ENCODE measurements at regions not wholly inside any gene's neighbourhood (a gene's known extent, or its start where the extent isn't known, plus 50 kb on each side); places are given as distances from the start of the nearest gene placed in this dataset.

DNA sequence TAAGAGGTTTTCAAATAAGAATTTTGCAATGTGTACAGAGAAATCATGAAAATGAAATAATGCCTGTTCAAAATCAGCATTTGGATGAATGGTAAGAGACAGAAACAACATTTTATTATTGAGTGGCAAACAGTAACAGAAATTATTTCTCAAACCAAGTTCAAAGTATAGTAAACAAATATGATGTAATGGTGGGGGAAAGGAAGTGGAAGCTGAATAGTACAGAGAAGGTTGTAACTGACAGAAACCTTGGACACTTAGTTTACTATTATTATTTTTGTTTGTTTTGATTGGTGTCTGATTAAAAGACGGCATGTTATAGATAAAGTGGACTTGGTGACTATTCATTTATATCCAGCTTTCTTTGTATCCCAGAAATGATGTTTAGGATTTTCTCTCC lies 1637.4 kb upstream of the ACVR2A start (continued):
- TF ChIP-seq, protein P1, sequence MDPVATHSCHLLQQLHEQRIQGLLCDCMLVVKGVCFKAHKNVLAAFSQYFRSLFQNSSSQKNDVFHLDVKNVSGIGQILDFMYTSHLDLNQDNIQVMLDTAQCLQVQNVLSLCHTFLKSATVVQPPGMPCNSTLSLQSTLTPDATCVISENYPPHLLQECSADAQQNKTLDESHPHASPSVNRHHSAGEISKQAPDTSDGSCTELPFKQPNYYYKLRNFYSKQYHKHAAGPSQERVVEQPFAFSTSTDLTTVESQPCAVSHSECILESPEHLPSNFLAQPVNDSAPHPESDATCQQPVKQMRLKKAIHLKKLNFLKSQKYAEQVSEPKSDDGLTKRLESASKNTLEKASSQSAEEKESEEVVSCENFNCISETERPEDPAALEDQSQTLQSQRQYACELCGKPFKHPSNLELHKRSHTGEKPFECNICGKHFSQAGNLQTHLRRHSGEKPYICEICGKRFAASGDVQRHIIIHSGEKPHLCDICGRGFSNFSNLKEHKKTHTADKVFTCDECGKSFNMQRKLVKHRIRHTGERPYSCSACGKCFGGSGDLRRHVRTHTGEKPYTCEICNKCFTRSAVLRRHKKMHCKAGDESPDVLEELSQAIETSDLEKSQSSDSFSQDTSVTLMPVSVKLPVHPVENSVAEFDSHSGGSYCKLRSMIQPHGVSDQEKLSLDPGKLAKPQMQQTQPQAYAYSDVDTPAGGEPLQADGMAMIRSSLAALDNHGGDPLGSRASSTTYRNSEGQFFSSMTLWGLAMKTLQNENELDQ (tag by site-specific recombination; IDR thresholded peaks at IDR 0.05; ENCODE audit: low read depth): no peak
- TF ChIP-seq GLIS1 (tag by site-specific recombination; IDR thresholded peaks at IDR 0.05): no peak
- no peak for TF ChIP-seq ZBTB20 (tag by site-specific recombination; IDR thresholded peaks at IDR 0.05)
- TF ChIP-seq, protein P2, sequence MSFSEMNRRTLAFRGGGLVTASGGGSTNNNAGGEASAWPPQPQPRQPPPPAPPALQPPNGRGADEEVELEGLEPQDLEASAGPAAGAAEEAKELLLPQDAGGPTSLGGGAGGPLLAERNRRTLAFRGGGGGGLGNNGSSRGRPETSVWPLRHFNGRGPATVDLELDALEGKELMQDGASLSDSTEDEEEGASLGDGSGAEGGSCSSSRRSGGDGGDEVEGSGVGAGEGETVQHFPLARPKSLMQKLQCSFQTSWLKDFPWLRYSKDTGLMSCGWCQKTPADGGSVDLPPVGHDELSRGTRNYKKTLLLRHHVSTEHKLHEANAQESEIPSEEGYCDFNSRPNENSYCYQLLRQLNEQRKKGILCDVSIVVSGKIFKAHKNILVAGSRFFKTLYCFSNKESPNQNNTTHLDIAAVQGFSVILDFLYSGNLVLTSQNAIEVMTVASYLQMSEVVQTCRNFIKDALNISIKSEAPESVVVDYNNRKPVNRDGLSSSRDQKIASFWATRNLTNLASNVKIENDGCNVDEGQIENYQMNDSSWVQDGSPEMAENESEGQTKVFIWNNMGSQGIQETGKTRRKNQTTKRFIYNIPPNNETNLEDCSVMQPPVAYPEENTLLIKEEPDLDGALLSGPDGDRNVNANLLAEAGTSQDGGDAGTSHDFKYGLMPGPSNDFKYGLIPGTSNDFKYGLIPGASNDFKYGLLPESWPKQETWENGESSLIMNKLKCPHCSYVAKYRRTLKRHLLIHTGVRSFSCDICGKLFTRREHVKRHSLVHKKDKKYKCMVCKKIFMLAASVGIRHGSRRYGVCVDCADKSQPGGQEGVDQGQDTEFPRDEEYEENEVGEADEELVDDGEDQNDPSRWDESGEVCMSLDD (tag by site-specific recombination; IDR thresholded peaks at IDR 0.05): no peak
- no peak for TF ChIP-seq ZNF596 (tag by site-specific recombination; IDR thresholded peaks at IDR 0.05)
- TF ChIP-seq ZNF140 (tag by site-specific recombination; IDR thresholded peaks at IDR 0.05): no peak

DNA sequence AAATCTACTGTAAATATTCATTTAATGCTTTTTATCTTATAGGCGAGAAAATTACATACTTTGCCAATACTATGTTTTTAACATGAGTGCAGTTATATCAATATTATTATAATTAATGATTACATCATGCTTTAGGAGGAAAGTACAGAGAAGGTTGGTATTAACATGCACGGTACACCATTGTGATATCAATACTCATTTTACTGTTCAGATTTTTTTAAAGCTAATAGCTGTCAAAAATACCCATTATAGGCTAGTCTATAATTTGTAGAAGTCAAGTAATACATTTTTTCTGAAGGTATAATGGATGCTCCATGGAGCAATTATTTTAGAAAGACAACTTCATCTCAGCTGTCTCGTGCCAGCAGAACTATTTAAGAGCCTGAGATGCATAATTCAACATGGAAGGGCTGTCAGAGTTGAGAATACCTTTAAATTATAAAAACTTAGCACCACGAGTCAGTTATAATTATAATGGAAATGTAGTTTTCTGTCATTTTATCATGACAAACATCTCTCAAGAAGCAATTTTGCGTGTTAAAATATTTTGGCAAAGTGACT lies 1641.7 kb upstream of the ACVR2A start:
- Histone ChIP-seq H3K36me3 (ENCODE audit: control insufficient read depth in 2 of 2, insufficient read depth in 1 of 2, low read length in 2 of 2) (no peaks in the 10 kb centered on the region), H3K27ac (ENCODE audit: extremely low read depth, low read depth, low read length) (no peak overlapping the region), H3K9me3 (ENCODE audit: control insufficient read depth, insufficient read depth, low read depth, low read length) (no peaks in the 10 kb centered on the region; the same call in 1 of the 2 replicates), H3K4me1 (ENCODE audit: control insufficient read depth, insufficient read depth, low read length) (no peaks in the 10 kb centered on the region), H3K4me3 (ENCODE audit: low read depth, low read length) (no peak overlapping the region)
- POLR2A ChIA-PET: no interaction called here
- CTCF ChIA-PET: interaction anchor here (0.5 kb wide), 1 partner anchor 333 kb away, joined by 4 read pairs; no protein-coding TSS in a partner anchor
- no peak for TF ChIP-seq REPIN1 (tag by site-specific recombination; IDR thresholded peaks at IDR 0.05; ENCODE audit: low read depth)
- no peak for TF ChIP-seq MEIS1 (CRISPR knock-in tag; IDR thresholded peaks at IDR 0.05; ENCODE audit: borderline replicate concordance)
- TF ChIP-seq ZFHX2 (tag by site-specific recombination; conservative IDR thresholded peaks at IDR 0.05): no peak
- TF ChIP-seq MZF1 (tag by site-specific recombination; IDR thresholded peaks at IDR 0.05; ENCODE audit: borderline replicate concordance): no peak
- no peak for TF ChIP-seq FEZF1 (tag by site-specific recombination; IDR thresholded peaks at IDR 0.05)
- TF ChIP-seq GLI4 (tag by site-specific recombination; IDR thresholded peaks at IDR 0.05): no peak
- TF ChIP-seq ZNF514 (tag by site-specific recombination; IDR thresholded peaks at IDR 0.05): no peak
- TF ChIP-seq, protein P3, sequence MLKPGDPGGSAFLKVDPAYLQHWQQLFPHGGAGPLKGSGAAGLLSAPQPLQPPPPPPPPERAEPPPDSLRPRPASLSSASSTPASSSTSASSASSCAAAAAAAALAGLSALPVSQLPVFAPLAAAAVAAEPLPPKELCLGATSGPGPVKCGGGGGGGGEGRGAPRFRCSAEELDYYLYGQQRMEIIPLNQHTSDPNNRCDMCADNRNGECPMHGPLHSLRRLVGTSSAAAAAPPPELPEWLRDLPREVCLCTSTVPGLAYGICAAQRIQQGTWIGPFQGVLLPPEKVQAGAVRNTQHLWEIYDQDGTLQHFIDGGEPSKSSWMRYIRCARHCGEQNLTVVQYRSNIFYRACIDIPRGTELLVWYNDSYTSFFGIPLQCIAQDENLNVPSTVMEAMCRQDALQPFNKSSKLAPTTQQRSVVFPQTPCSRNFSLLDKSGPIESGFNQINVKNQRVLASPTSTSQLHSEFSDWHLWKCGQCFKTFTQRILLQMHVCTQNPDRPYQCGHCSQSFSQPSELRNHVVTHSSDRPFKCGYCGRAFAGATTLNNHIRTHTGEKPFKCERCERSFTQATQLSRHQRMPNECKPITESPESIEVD (tag by site-specific recombination; IDR thresholded peaks at IDR 0.05): no peak

DNA sequence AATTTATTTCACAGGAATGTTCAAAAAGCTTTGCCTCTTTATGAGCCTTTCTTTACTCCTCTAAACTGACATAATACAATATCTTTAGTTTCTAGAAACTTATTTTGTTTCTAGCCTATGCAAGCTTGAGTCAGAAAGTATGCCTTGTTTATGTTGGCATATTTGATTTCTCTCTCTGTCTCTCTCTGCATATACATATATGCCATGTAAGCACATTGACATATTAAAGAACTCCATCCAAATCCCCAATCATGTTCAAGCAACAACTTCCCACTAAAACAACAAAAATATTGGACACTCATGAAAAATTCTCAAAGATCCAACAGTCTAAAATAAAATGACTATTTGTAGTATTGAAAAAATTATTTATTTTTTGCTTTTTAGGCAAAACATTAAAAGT lies 1651.2 kb upstream of the ACVR2A start:
- Histone ChIP-seq H3K4me1 (ENCODE audit: control insufficient read depth, insufficient read depth, low read length) (no peaks in the 10 kb centered on the region; the same call in 1 of the 2 replicates), H3K9me3 (ENCODE audit: control insufficient read depth, insufficient read depth, low read depth, low read length) (no peaks in the 10 kb centered on the region), H3K36me3 (ENCODE audit: control insufficient read depth in 2 of 2, insufficient read depth in 1 of 2, low read length in 2 of 2) (no peaks in the 10 kb centered on the region), H3K4me3 (ENCODE audit: low read depth, low read length) (no peak overlapping the region), H3K27ac (ENCODE audit: extremely low read depth, low read depth, low read length) (no peak overlapping the region)
- ChIA-PET POLR2A (no interaction called here), CTCF (no interaction called here)
- TF ChIP-seq ZIC2 (tag by site-specific recombination; IDR thresholded peaks at IDR 0.05) (no peak), ZNF174 (tag by site-specific recombination; IDR thresholded peaks at IDR 0.05) (no peak), ZNF354C (tag by site-specific recombination; IDR thresholded peaks at IDR 0.05; ENCODE audit: borderline replicate concordance, low read depth) (no peak), ZNF10 (tag by site-specific recombination; IDR thresholded peaks at IDR 0.05) (no peak), RBAK (tag by site-specific recombination; IDR thresholded peaks at IDR 0.05) (no peak), ZNF23 (tag by site-specific recombination; IDR thresholded peaks at IDR 0.05; ENCODE audit: borderline replicate concordance) (no peak)
- TF ChIP-seq, protein P4, sequence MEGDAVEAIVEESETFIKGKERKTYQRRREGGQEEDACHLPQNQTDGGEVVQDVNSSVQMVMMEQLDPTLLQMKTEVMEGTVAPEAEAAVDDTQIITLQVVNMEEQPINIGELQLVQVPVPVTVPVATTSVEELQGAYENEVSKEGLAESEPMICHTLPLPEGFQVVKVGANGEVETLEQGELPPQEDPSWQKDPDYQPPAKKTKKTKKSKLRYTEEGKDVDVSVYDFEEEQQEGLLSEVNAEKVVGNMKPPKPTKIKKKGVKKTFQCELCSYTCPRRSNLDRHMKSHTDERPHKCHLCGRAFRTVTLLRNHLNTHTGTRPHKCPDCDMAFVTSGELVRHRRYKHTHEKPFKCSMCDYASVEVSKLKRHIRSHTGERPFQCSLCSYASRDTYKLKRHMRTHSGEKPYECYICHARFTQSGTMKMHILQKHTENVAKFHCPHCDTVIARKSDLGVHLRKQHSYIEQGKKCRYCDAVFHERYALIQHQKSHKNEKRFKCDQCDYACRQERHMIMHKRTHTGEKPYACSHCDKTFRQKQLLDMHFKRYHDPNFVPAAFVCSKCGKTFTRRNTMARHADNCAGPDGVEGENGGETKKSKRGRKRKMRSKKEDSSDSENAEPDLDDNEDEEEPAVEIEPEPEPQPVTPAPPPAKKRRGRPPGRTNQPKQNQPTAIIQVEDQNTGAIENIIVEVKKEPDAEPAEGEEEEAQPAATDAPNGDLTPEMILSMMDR (tag by site-specific recombination; IDR thresholded peaks at IDR 0.05): no peak
- TF ChIP-seq, protein P5, sequence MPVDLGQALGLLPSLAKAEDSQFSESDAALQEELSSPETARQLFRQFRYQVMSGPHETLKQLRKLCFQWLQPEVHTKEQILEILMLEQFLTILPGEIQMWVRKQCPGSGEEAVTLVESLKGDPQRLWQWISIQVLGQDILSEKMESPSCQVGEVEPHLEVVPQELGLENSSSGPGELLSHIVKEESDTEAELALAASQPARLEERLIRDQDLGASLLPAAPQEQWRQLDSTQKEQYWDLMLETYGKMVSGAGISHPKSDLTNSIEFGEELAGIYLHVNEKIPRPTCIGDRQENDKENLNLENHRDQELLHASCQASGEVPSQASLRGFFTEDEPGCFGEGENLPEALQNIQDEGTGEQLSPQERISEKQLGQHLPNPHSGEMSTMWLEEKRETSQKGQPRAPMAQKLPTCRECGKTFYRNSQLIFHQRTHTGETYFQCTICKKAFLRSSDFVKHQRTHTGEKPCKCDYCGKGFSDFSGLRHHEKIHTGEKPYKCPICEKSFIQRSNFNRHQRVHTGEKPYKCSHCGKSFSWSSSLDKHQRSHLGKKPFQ (tag by site-specific recombination; IDR thresholded peaks at IDR 0.05): no peak
- TF ChIP-seq, protein P6, sequence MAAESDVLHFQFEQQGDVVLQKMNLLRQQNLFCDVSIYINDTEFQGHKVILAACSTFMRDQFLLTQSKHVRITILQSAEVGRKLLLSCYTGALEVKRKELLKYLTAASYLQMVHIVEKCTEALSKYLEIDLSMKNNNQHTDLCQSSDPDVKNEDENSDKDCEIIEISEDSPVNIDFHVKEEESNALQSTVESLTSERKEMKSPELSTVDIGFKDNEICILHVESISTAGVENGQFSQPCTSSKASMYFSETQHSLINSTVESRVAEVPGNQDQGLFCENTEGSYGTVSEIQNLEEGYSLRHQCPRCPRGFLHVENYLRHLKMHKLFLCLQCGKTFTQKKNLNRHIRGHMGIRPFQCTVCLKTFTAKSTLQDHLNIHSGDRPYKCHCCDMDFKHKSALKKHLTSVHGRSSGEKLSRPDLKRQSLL (tag by site-specific recombination; IDR thresholded peaks at IDR 0.05): no peak

Data from HEK293 (cell line).